HG02970 (cell line): ENCODE measurements at regions not wholly inside any gene's neighbourhood (a gene's known extent, or its start where the extent isn't known, plus 50 kb on each side); places are given as distances from the start of the nearest gene placed in this dataset.

Source experiments
- ATAC-seq: cut with Tn5 transposase; IDR thresholded peaks from one replicate; pipeline ENCODE4 v1.9.1; 2021; ENCODE audit warnings: mild to moderate bottlenecking, moderate library complexity, moderate number of reproducible peaks; ENCODE audit not compliant: unreplicated experiment, low FRiP score

DNA sequence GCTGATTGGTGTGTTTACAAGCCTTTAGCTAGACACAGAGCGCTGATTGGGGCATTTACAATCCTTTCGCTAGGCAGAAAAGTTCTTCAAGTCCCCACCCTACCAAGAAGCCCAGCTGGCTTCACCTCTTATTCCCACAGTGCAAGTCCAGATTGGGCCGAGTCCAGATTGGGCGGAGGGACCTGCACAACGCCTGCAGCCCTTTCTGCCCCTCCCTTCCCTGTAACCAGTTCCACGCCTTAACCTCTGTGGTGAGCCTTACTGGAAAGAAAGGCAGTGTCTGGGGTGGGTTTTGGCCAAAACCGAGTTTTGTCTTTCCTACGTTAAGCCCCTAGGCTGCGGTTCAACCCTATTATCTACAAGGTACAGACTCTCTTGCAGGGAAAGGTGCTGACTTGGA, 268.7 kb downstream of the ZEB1 start:
- ATAC-seq: no peak

DNA sequence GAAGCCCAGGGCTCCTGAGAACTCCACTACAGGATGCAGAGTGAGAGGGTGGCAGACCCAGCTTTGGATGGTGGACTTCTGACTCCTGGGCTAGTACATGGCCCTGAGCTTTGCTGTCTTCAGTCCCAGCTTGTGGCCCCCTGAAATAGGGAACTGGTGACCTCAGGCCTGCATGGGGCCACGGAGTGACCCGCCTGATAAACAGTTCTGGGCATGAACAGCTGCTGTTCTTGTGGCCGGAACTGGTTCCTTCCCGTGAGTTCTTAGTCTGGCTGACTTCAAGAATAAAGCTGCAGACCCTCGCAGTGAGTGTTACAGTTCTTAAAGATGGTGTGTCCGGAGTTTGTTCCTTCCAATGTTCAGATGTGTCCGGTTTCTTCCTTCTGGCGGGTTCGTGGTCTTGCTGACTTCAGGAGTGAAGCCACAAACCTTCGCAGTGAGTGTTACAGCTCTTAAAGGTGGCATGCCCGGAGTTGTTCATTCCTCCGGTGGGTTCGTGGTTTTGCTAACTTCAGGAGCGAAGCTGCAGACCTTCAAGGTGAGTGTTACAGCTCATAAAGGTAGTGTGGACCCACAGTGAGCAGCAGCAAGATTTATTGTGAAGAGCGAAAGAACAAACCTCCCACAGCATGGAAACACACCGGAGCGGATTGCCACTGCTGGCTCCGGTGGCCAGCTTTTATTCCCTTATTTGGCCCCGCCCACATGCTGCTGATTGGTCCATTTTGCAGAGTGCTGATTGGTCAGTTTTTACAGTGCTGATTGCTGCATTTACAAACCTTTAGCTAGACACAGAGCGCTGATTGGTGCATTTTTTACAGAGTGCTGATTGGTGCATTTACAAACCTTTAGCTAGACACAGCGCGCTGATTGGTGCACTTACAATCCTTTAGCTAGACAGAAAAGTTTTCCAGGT, 268.0 kb downstream of the ZEB1 start:
- ATAC-seq: no peak

DNA sequence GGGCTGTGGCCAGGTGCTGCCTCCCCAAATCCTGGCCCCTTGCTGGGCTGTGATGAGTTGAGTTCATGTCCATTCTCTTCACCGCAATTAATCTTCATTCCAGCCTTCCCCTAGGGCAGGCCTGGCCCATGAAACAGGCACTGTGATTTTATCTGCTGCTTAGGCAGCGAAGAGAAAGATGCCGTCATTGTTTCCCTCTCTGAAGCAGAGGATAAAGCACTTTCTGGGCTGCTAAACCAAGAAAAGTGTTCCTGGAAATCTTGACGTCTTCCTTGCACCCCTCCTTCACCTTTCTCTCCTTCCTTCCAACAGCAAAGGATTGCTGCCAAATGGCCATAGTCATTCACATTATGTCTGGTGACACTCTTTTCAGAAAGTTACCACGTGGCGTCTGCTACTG, 265.9 kb downstream of the ZEB1 start:
- no peak for ATAC-seq

DNA sequence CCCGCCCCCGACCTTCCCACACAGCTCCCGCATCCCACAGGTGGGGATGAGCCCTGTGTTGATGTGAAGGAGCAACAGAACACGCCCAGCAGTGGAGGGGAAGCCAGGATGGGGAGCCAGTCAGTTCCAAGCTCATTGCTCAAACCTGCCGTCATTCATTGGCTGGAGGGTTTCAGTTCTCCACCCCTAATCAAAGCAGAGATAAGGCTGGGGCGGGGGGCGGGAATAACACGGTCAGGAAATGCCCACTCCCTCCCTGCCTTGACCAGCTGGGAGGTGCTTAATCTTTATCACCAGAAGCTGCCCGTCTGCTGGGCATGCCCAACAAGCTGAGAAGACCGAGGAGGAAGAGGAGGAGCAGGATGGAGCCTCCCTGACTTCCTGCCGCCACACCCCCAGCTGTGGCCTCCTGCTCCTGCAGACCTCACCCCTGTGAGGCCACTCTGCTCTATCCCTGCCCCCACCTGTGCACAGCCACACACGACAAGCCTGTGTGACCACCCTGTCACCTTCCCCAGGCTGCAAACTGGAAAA, 265.1 kb downstream of the ZEB1 start:
- no peak for ATAC-seq

DNA sequence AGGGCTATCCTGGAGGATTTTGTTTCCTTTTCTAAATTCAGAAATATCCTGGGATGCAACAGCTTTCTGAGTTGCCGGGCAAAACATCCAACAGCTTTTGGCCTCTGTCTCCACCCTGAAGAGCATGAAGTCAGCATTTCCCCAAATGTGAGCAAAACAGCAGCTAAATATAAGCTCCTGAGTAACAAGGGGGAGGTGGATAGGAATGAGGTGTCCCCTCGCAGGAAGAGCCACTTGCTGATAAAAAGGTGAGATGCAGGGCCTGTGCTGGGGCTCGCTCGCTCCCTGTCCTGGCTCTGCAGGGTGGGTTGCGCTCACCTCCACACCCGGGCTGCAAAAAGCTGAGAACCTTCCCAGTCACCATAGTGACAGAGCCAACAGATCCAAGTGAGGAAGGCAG, 264.3 kb downstream of the ZEB1 start:
- no peak for ATAC-seq

DNA sequence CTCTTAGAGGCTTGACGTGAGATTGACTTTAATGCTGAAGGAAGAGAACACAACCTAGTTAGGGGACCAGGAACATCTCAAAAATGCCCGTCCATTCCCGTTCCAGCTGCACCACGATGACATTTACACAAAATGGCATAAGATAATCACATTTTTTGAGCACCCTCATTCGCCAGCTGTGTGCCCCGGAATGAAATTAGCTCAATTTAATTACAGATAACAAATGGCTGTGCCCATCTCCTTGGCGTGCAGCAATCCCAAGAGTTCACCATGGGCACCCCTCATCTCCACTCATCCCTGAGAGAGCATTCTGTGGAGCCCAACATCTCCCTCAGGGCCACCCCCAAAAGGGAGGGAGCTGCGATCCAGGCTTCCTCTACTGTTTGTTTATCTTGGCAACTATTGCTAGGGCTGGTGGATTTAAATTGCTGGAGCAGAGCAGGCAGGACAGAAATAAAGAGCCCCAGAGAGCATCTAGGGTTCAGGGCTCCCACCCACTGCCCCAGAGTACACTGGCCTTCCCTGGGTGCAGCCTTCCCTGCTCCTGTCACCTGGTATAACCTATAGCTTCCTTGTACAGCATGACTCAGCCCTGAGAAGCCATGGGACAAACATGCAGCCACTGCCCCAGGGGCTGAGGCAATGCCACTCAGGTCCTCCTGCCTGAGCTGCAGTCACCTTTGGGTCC, 263.5 kb downstream of the ZEB1 start:
- ATAC-seq: no peak

DNA sequence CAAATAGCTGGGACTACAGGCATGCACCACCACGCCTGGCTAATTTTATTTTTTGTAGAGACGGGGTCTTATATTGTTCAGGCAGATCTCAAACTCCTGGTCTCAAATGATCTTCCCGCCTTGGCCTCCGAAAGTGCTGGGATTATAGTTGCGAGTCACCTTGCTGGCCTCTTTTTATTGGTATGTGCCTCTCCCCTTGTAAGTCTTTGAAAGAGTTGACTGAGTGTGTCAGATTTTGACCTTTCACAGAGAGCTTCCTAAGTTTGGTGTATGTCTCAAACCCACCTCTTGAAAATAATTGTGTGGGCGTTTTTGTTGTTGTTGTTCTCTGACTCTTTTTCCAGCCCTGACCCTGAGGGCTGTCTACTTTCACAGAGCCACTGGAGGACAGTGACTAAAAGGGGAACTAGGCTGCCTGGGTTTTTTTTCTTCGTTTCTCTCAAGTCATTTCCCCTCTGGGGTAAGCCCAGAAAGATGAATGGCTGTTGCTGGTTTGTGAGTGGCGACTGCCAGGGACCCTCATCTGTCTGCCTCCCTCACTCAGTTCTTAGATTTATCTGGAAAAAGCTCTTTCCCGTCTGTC, 262.8 kb downstream of the ZEB1 start:
- ATAC-seq: no peak

DNA sequence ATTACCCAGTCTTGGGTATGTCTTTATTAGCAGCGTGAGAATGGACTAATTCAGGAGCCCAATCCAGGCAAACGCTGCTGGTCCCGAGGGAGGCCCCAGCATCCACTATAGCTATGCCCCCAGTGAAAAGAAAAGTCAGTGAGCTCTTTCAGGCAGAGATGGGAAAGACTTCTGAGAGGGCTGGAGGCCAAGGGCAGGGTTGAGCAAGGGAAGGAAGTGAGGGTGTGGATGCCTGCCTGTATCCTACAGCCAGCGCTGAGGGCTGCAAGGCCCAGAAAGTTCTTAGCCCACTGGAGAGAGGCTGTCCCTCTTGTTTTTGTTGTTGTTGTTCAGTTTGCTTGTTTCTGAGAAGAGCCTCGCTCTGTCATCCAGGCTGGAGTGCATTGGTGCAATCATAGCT, 261.6 kb downstream of the ZEB1 start:
- ATAC-seq: no peak
